BJ (cell line): ENCODE measurements at regions not wholly inside any gene's neighbourhood (a gene's known extent, or its start where the extent isn't known, plus 50 kb on each side); places are given as distances from the start of the nearest gene placed in this dataset.

Experiments used
- CTCF ChIA-PET: fragments of 350-600 bp; formaldehyde crosslinking; extraction: SDS; loops from one replicate; lab custom pipeline; 2021; ENCODE audit warnings: antibody characterized with exemption, inconsistent platforms; lab: Yijun Ruan, JAX
- POLR2A ChIA-PET: fragments of 300-600 bp; sonication (Branson Sonifier 250); formaldehyde crosslinking; extraction: SDS; loops from one replicate; lab custom pipeline; 2021; ENCODE audit warnings: antibody characterized with exemption; lab: Charles Lee
- DNase-seq: peaks from one replicate; pipeline ENCODE4 v3.0.0-alpha.2; 2011; ENCODE audit warnings: low read depth
- H3K27me3 ChIP-seq: 2 replicates; pipeline ENCODE4 v1.6.0; 2011; ENCODE audit warnings: low read length; ENCODE audit not compliant: control insufficient read depth, insufficient read depth
- H3K36me3 ChIP-seq: 2 replicates; pipeline ENCODE4 v1.5.1; 2011; ENCODE audit warnings: low read length; ENCODE audit not compliant: control insufficient read depth, insufficient read depth
- H3K4me3 ChIP-seq: 2 replicates; pipeline ENCODE4 v1.5.1; 2011; ENCODE audit warnings: low read depth, mild to moderate bottlenecking, control low read depth, low read length
- TF ChIP-seq, protein P1 (sequence below): IDR thresholded peaks from 2 replicates; pipeline ENCODE4 v1.5.1; 2011; ENCODE audit warnings: low read depth, mild to moderate bottlenecking, control low read depth, inconsistent platforms, low read length, moderate library complexity; ENCODE audit not compliant: insufficient read depth

DNA sequence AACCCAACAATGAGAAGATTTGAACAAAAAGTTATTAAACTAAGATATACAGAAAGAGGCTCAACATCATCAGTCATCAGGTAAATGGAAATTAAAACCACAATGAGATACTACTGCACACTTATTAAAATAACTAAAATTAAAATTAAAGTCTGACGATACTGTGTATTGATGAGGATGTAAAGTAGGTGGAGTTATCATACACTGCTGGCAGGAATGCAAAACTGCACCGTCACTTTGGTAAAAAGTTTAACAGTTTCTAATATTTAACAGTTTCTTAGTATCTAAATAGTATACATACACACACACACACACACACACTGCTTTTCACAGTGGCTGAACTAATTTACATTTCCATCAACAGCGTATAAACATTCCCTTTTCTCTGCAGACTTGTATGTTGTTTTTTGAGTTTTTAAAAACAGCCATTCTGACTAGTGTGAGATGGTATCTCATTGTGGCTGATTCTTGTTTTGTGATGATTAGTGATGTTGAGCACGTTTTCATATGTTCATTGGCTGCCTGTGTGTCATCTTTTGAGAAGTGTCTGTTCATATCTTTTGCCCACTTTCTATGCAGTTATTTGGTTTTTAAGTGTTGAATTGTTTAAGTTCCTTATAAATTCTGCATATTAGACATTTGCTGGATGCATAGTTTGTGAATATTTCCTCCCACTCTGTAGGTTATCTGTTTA, 726.9 kb upstream of the CHAC2 start:
- DNase-seq, result no peak
- no peaks in the 10 kb centered on the region for H3K36me3 ChIP-seq
- H3K27me3 ChIP-seq, result no peaks in the 10 kb centered on the region
- ChIA-PET POLR2A (no interaction called here), CTCF (no interaction called here)
- H3K4me3 ChIP-seq, result no peak overlapping the region
- TF ChIP-seq, protein P1, sequence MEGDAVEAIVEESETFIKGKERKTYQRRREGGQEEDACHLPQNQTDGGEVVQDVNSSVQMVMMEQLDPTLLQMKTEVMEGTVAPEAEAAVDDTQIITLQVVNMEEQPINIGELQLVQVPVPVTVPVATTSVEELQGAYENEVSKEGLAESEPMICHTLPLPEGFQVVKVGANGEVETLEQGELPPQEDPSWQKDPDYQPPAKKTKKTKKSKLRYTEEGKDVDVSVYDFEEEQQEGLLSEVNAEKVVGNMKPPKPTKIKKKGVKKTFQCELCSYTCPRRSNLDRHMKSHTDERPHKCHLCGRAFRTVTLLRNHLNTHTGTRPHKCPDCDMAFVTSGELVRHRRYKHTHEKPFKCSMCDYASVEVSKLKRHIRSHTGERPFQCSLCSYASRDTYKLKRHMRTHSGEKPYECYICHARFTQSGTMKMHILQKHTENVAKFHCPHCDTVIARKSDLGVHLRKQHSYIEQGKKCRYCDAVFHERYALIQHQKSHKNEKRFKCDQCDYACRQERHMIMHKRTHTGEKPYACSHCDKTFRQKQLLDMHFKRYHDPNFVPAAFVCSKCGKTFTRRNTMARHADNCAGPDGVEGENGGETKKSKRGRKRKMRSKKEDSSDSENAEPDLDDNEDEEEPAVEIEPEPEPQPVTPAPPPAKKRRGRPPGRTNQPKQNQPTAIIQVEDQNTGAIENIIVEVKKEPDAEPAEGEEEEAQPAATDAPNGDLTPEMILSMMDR, result peak; percentile 28; the same call in 1 of the 2 replicates

DNA sequence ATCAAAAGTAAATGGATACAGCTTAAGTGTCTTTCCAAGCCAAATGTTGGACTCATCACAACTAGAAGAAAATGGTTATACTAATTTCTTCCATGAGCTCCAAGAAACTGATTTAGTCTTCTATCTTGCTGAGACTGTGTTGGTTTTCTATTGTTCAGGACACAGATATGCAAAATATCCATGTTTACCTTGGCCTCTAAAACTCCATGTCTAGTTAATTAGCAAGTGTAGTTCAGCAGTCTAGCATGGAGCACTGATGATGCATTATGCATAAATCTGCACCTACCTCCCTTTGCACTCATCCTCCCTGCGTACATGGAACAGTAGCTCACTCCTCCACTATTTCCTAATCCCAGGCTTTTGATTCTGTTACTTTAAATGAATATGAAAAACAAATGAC, 731.4 kb upstream of the CHAC2 start:
- Histone ChIP-seq H3K36me3 (no peaks in the 10 kb centered on the region), H3K27me3 (no peaks in the 10 kb centered on the region), H3K4me3 (no peak overlapping the region)
- TF ChIP-seq, protein P1, result no peak
- peak; percentile 60 for DNase-seq
- CTCF ChIA-PET, result interaction anchor here (0.6 kb wide), 1 partner anchor 275 kb away, joined by 3 read pairs; no protein-coding TSS in a partner anchor
- POLR2A ChIA-PET, result no interaction called here

DNA sequence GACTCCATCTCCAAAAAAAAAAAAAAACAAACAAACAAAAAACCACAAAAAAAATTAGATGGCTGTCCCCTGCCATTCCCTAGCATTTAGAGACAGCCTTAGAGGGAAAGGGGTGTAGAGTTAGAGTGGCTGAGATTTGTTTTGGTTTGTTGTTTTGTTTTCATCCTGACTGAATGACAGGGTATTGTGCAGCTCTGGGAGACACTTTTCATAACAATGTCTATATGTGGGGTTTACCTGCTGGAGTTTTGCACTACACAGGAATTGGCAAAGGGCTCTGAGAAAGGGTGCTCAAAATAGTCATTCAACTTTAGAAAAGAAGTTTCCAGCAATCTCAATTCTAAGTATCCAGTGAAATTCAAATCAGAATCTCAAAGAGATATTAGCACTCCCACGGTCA, 732.5 kb upstream of the CHAC2 start:
- no peak for DNase-seq
- TF ChIP-seq, protein P1, result no peak

DNA sequence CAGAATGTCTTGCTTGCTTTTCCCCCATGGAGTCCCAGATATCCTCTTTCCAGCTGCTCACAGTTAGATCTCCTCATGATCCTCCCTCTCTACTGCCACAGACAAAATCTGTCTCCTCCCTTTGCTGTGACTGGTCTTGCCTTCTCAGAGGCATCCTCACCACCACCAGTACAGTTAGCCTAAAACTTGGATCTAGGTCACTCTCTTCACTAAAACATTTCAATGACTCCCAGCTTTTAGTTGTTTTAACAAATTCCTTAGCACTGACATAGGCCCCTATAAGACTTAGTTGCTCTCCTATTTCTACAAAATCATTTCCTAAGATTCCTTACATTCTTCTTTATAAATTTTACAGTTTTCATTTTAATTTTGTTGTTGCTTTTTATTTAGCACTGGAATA, 734.2 kb upstream of the CHAC2 start:
- Histone ChIP-seq H3K36me3 (no peaks in the 10 kb centered on the region), H3K4me3 (no peak overlapping the region), H3K27me3 (no peaks in the 10 kb centered on the region)
- TF ChIP-seq, protein P1, result no peak
- ChIA-PET CTCF (no interaction called here), POLR2A (no interaction called here)
- DNase-seq, result peak; percentile 59

More for the DNA sequence above, 732.5 kb upstream of the CHAC2 start:
- Histone ChIP-seq H3K27me3 (no peaks in the 10 kb centered on the region), H3K4me3 (no peak overlapping the region), H3K36me3 (no peaks in the 10 kb centered on the region)
- POLR2A ChIA-PET, result no interaction called here
- CTCF ChIA-PET, result no interaction called here

DNA sequence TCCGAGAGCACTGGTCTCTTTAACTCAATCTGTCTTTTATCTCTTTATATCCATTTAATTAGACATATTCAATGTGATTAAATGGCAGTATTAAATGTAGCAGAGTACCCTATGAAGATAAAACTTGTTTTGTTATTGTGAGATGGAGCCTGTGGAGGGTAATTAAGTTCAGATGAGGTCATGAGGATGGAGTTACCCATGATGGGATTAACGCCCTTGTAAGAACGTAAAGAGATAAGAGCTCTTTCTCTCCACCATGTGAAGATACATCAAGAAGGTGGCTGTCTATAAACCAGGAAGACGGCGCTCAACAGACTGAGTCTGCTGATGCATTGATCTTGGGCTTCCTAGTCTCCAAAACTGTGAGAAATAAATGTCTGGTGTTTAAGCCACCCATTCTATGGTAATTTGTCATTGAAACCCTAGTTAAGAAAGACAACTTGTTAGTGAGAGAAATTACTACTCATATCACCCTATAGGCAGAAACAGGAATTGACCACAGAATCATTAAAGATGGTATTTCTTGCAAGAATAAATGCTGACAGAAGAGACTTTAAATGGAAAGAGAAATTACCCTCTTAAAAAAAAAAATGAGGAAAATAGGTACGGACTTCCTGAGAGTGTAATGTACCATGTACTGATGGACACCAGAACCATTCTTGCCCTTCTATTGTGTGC, 738.7 kb upstream of the CHAC2 start:
- Histone ChIP-seq H3K36me3 (no peaks in the 10 kb centered on the region), H3K4me3 (no peak overlapping the region), H3K27me3 (no peaks in the 10 kb centered on the region)
- CTCF ChIA-PET, result no interaction called here
- TF ChIP-seq, protein P1, result no peak
- POLR2A ChIA-PET, result no interaction called here
- no peak for DNase-seq
